ENCODE measurements at regions not wholly inside any gene's neighbourhood (a gene's known extent, or its start where the extent isn't known, plus 50 kb on each side); places are given as distances from the start of the nearest gene placed in this dataset.

DNA sequence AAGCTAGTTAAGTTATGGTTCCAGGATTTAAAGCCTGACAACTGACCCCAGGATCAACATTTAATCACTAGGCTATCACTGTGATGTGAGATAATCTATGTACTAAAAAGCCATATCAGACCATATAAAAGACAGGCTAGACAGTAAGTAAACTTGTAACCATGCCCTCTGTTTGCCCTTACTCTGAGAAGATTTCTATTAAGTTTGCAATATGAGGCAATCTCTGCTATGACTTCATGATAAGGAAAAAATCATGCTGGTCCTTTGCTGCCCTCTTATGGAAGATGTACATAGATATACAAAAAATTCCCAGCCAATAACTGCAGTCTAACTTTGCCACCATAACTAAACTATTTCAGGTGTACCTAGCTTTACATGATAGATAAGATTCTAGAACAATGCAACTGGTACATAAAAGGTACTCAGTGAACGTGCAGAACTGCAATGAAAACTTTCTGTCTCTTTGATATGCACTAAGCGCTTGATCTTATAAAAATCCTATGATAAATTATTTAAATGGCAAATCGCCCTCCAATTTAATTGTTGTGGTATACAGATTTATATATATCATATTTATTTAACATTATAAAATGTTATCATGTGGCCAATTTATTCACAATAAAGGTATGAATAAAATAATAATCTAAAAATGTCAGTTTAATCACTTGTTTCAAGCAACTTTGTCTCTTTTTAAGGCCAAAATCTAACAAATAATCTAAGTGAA lies 70.5 kb downstream of the FAM217A start (continued):
- TF ChIP-seq, protein P1, sequence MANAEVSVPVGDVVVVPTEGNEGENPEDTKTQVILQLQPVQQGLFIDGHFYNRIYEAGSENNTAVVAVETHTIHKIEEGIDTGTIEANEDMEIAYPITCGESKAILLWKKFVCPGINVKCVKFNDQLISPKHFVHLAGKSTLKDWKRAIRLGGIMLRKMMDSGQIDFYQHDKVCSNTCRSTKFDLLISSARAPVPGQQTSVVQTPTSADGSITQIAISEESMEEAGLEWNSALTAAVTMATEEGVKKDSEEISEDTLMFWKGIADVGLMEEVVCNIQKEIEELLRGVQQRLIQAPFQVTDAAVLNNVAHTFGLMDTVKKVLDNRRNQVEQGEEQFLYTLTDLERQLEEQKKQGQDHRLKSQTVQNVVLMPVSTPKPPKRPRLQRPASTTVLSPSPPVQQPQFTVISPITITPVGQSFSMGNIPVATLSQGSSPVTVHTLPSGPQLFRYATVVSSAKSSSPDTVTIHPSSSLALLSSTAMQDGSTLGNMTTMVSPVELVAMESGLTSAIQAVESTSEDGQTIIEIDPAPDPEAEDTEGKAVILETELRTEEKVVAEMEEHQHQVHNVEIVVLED (CRISPR knock-in tag; IDR thresholded peaks at IDR 0.05) = no peak
- TF ChIP-seq, protein P2, sequence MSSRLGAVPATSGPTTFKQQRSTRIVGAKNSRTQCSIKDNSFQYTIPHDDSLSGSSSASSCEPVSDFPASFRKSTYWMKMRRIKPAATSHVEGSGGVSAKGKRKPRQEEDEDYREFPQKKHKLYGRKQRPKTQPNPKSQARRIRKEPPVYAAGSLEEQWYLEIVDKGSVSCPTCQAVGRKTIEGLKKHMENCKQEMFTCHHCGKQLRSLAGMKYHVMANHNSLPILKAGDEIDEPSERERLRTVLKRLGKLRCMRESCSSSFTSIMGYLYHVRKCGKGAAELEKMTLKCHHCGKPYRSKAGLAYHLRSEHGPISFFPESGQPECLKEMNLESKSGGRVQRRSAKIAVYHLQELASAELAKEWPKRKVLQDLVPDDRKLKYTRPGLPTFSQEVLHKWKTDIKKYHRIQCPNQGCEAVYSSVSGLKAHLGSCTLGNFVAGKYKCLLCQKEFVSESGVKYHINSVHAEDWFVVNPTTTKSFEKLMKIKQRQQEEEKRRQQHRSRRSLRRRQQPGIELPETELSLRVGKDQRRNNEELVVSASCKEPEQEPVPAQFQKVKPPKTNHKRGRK (tag; IDR thresholded peaks at IDR 0.05) = no peak
- TF ChIP-seq SOX6 (IDR thresholded peaks at IDR 0.05) = peak; percentile 21; the same call in 1 of the 2 replicates
- no peak for TF ChIP-seq ZNF253 (CRISPR knock-in tag; conservative IDR thresholded peaks at IDR 0.05)
- TF ChIP-seq, protein P3, sequence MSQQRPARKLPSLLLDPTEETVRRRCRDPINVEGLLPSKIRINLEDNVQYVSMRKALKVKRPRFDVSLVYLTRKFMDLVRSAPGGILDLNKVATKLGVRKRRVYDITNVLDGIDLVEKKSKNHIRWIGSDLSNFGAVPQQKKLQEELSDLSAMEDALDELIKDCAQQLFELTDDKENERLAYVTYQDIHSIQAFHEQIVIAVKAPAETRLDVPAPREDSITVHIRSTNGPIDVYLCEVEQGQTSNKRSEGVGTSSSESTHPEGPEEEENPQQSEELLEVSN (IDR thresholded peaks at IDR 0.05; ENCODE audit: borderline replicate concordance in 1 of 2, extremely low read depth in 1 of 2, insufficient read depth in 1 of 2, insufficient read length in 1 of 2, low read depth in 1 of 2, low read length in 1 of 2, poor library complexity in 1 of 2, severe bottlenecking in 1 of 2) = no peak
- TF ChIP-seq SLC30A9 (CRISPR knock-in tag; IDR thresholded peaks at IDR 0.05) = no peak
- TF ChIP-seq, protein P4, sequence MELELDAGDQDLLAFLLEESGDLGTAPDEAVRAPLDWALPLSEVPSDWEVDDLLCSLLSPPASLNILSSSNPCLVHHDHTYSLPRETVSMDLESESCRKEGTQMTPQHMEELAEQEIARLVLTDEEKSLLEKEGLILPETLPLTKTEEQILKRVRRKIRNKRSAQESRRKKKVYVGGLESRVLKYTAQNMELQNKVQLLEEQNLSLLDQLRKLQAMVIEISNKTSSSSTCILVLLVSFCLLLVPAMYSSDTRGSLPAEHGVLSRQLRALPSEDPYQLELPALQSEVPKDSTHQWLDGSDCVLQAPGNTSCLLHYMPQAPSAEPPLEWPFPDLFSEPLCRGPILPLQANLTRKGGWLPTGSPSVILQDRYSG (tag; conservative IDR thresholded peaks at IDR 0.05; ENCODE audit: low read depth) = no peak
- TF ChIP-seq HDAC2 (IDR thresholded peaks at IDR 0.05) = 0 out of 2 replicates have a peak, but pooled peaks have one; percentile 47
- TF ChIP-seq, protein P5, sequence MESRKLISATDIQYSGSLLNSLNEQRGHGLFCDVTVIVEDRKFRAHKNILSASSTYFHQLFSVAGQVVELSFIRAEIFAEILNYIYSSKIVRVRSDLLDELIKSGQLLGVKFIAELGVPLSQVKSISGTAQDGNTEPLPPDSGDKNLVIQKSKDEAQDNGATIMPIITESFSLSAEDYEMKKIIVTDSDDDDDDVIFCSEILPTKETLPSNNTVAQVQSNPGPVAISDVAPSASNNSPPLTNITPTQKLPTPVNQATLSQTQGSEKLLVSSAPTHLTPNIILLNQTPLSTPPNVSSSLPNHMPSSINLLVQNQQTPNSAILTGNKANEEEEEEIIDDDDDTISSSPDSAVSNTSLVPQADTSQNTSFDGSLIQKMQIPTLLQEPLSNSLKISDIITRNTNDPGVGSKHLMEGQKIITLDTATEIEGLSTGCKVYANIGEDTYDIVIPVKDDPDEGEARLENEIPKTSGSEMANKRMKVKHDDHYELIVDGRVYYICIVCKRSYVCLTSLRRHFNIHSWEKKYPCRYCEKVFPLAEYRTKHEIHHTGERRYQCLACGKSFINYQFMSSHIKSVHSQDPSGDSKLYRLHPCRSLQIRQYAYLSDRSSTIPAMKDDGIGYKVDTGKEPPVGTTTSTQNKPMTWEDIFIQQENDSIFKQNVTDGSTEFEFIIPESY (CRISPR knock-in tag; IDR thresholded peaks at IDR 0.05) = no peak
- no peak for TF ChIP-seq KDM4B (IDR thresholded peaks at IDR 0.05; ENCODE audit: borderline replicate concordance in 2 of 2, low read depth in 1 of 2)
- no peak for TF ChIP-seq EWSR1 (IDR thresholded peaks at IDR 0.05; ENCODE audit: borderline replicate concordance, low read depth, partially characterized antibody)
- TF ChIP-seq, protein P6, sequence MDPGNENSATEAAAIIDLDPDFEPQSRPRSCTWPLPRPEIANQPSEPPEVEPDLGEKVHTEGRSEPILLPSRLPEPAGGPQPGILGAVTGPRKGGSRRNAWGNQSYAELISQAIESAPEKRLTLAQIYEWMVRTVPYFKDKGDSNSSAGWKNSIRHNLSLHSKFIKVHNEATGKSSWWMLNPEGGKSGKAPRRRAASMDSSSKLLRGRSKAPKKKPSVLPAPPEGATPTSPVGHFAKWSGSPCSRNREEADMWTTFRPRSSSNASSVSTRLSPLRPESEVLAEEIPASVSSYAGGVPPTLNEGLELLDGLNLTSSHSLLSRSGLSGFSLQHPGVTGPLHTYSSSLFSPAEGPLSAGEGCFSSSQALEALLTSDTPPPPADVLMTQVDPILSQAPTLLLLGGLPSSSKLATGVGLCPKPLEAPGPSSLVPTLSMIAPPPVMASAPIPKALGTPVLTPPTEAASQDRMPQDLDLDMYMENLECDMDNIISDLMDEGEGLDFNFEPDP (CRISPR knock-in tag; IDR thresholded peaks at IDR 0.05) = no peak
- no peak for TF ChIP-seq SNIP1 (IDR thresholded peaks at IDR 0.05; ENCODE audit: low read depth)
- no peak for TF ChIP-seq ZC3H4 (CRISPR knock-in tag; IDR thresholded peaks at IDR 0.05; ENCODE audit: borderline replicate concordance)
- TF ChIP-seq, protein P7, sequence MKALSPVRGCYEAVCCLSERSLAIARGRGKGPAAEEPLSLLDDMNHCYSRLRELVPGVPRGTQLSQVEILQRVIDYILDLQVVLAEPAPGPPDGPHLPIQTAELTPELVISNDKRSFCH (CRISPR knock-in tag; IDR thresholded peaks at IDR 0.05) = no peak
- TF ChIP-seq, protein P7 (tag; IDR thresholded peaks at IDR 0.05) = no peak
